ENCODE measurements at regions not wholly inside any gene's neighbourhood (a gene's known extent, or its start where the extent isn't known, plus 50 kb on each side); places are given as distances from the start of the nearest gene placed in this dataset.

- Histone ChIP-seq H3K27me3 (no peaks in the 10 kb centered on the region), H3K36me3 (replicated peaks in 1 of 2; ENCODE audit: insufficient read depth in 1 of 2, low read depth in 2 of 2) (no peaks in the 10 kb centered on the region), H3K9me3 (no peaks in the 10 kb centered on the region), H3K27ac (no peak overlapping the region), H3K4me1 (no peaks in the 10 kb centered on the region), H3K4me3 (no peak overlapping the region)
- DNase-seq, result no peak
- ATAC-seq, result no peak
- TF ChIP-seq POLR2A (IDR thresholded peaks at IDR 0.05) (no peak), CTCF (IDR thresholded peaks at IDR 0.05) (no peak)
- intact Hi-C loops (cut with DNase I), result no loop called here
- 85% methylated on average over 2 of the region's 2 CpGs; no CpG with 5 or more reads in 1 of the 2 donors for WGBS, 2 donors
Measured at GRCh38 chrX:150200361-150200760, 162.8 kb upstream of the MAMLD1 start.

GRCh38 chrX:150200820-150201287, 162.3 kb upstream of the MAMLD1 start:
- peak; percentile 57 for ATAC-seq
- no peaks in the 10 kb centered on the region for H3K4me1 ChIP-seq
- H3K4me3 ChIP-seq, result no peak overlapping the region
- 30 to 60% methylated on average over 1 to 5 of the region's 5 CpGs for WGBS, 2 donors
- TF ChIP-seq CTCF (IDR thresholded peaks at IDR 0.05) (no peak), POLR2A (IDR thresholded peaks at IDR 0.05) (no peak)
- no peak overlapping the region for H3K27ac ChIP-seq
- DNase-seq, result peak; percentile 18 to 79 (median 74)
- H3K9me3 ChIP-seq, result no peaks in the 10 kb centered on the region
- no peaks in the 10 kb centered on the region for H3K36me3 ChIP-seq (replicated peaks in 1 of 2; ENCODE audit: insufficient read depth in 1 of 2, low read depth in 2 of 2)
- H3K27me3 ChIP-seq, result no peaks in the 10 kb centered on the region
- intact Hi-C loops (cut with DNase I), result no loop called here

- intact Hi-C loops (cut with DNase I), result no loop called here
- TF ChIP-seq CTCF (IDR thresholded peaks at IDR 0.05), result no peak
Measured at GRCh38 chrX:150201391-150201790, 161.7 kb upstream of the MAMLD1 start.

GRCh38 chrX:150201841-150202240, 161.3 kb upstream of the MAMLD1 start:
- ATAC-seq (no peak), DNase-seq (no peak)
- intact Hi-C loops (cut with DNase I), result no loop called here
- Histone ChIP-seq H3K4me3 (no peak overlapping the region), H3K36me3 (replicated peaks in 1 of 2; ENCODE audit: insufficient read depth in 1 of 2, low read depth in 2 of 2) (no peaks in the 10 kb centered on the region), H3K4me1 (no peaks in the 10 kb centered on the region), H3K27ac (no peak overlapping the region), H3K27me3 (no peaks in the 10 kb centered on the region), H3K9me3 (no peaks in the 10 kb centered on the region)
- 91 to 94% methylated on average over 2 to 3 of the region's 3 CpGs for WGBS, 2 donors
- TF ChIP-seq CTCF (IDR thresholded peaks at IDR 0.05) (no peak), POLR2A (IDR thresholded peaks at IDR 0.05) (no peak)

More at GRCh38 chrX:150201391-150201790, 161.7 kb upstream of the MAMLD1 start:
- DNase-seq, result no peak
- Histone ChIP-seq H3K27ac (peak overlapping the region in 1 of 4 donors; percentile 39), H3K36me3 (replicated peaks in 1 of 2; ENCODE audit: insufficient read depth in 1 of 2, low read depth in 2 of 2) (no peaks in the 10 kb centered on the region), H3K9me3 (no peaks in the 10 kb centered on the region), H3K4me1 (no peaks in the 10 kb centered on the region), H3K27me3 (no peaks in the 10 kb centered on the region), H3K4me3 (no peak overlapping the region)
- no peak for ATAC-seq
- WGBS, 2 donors, result 96 to 98% methylated on average over 4 to 6 of the region's 7 CpGs

- 80 to 93% methylated on average over 6 to 8 of the region's 11 CpGs for WGBS, 2 donors
- no peak overlapping the region for H3K4me3 ChIP-seq
- intact Hi-C loops (cut with DNase I), result no loop called here
- H3K36me3 ChIP-seq (replicated peaks in 1 of 2; ENCODE audit: insufficient read depth in 1 of 2, low read depth in 2 of 2), result no peaks in the 10 kb centered on the region
- no peaks in the 10 kb centered on the region for H3K9me3 ChIP-seq
- H3K4me1 ChIP-seq, result no peaks in the 10 kb centered on the region
- peak; percentile 31 for ATAC-seq
- H3K27ac ChIP-seq, result peak overlapping the region in 1 of 4 donors; percentile 22
- peak in 1 of 4 donors; percentile 43 for DNase-seq
- no peaks in the 10 kb centered on the region for H3K27me3 ChIP-seq
- TF ChIP-seq POLR2A (IDR thresholded peaks at IDR 0.05) (no peak), CTCF (IDR thresholded peaks at IDR 0.05) (no peak)
Measured at GRCh38 chrX:150202641-150203247, 160.4 kb upstream of the MAMLD1 start.
